ENCODE measurements at regions not wholly inside any gene's neighbourhood (a gene's known extent, or its start where the extent isn't known, plus 50 kb on each side); places are given as distances from the start of the nearest gene placed in this dataset.

- TF ChIP-seq CTCF (IDR thresholded peaks at IDR 0.05; ENCODE audit: low read length) (no peak), EZH2 (IDR thresholded peaks at IDR 0.05; ENCODE audit: borderline replicate concordance, low read length) (no peak)
Measured at GRCh38 chr2:191591025-191591424, 86.9 kb upstream of the NABP1 start.
